ENCODE measurements at regions not wholly inside any gene's neighbourhood (a gene's known extent, or its start where the extent isn't known, plus 50 kb on each side); places are given as distances from the start of the nearest gene placed in this dataset.

GRCh38 chr10:86579883-86580520 lies 58.4 kb upstream of the WAPL start:
- in situ Hi-C loops (cut with MboI; ENCODE audit: low sequenced_read_pairs), result loop anchor here (10.0 kb wide), 1 partner anchor 185 kb away; no protein-coding TSS in a partner anchor

GRCh38 chr10:86580521-86580891 lies 58.9 kb upstream of the WAPL start:
- in situ Hi-C loops (cut with MboI; ENCODE audit: low sequenced_read_pairs), result loop anchor here (10.0 kb wide), 1 partner anchor 186 kb away; no protein-coding TSS in a partner anchor

- in situ Hi-C loops (cut with MboI; ENCODE audit: low sequenced_read_pairs), result loop anchor here (10.0 kb wide), 1 partner anchor 189 kb away; no protein-coding TSS in a partner anchor
Measured at GRCh38 chr10:86583983-86584382, 62.4 kb upstream of the WAPL start.

- in situ Hi-C loops (cut with MboI; ENCODE audit: low sequenced_read_pairs), result loop anchor here (10.0 kb wide), 1 partner anchor 190 kb away; no protein-coding TSS in a partner anchor
Measured at GRCh38 chr10:86585037-86585929, 63.7 kb upstream of the WAPL start.

GRCh38 chr10:86586516-86586915 lies 64.9 kb upstream of the WAPL start:
- in situ Hi-C loops (cut with MboI; ENCODE audit: low sequenced_read_pairs), result loop anchor here (10.0 kb wide), 1 partner anchor 192 kb away; no protein-coding TSS in a partner anchor

GRCh38 chr10:86588781-86589180 lies 65.6 kb upstream of the OPN4 start:
- in situ Hi-C loops (cut with MboI; ENCODE audit: low sequenced_read_pairs), result loop anchor here (10.0 kb wide), 1 partner anchor 194 kb away; no protein-coding TSS in a partner anchor

GRCh38 chr10:86591436-86591835 lies 62.9 kb upstream of the OPN4 start:
- in situ Hi-C loops (cut with MboI; ENCODE audit: low sequenced_read_pairs), result no loop called here

- in situ Hi-C loops (cut with MboI; ENCODE audit: low sequenced_read_pairs), result no loop called here
Measured at GRCh38 chr10:86592413-86592812, 61.9 kb upstream of the OPN4 start.

- in situ Hi-C loops (cut with MboI; ENCODE audit: low sequenced_read_pairs), result no loop called here
Measured at GRCh38 chr10:86594535-86594934, 59.8 kb upstream of the OPN4 start.

- in situ Hi-C loops (cut with MboI; ENCODE audit: low sequenced_read_pairs), result no loop called here
Measured at GRCh38 chr10:86595496-86595895, 58.9 kb upstream of the OPN4 start.

- in situ Hi-C loops (cut with MboI; ENCODE audit: low sequenced_read_pairs), result no loop called here
Measured at GRCh38 chr10:86596266-86596665, 58.1 kb upstream of the OPN4 start.

- in situ Hi-C loops (cut with MboI; ENCODE audit: low sequenced_read_pairs), result no loop called here
Measured at GRCh38 chr10:86597306-86597705, 57.0 kb upstream of the OPN4 start.

- in situ Hi-C loops (cut with MboI; ENCODE audit: low sequenced_read_pairs), result no loop called here
Measured at GRCh38 chr10:86598151-86598550, 56.2 kb upstream of the OPN4 start.

GRCh38 chr10:86599041-86599440 lies 55.3 kb upstream of the OPN4 start:
- in situ Hi-C loops (cut with MboI; ENCODE audit: low sequenced_read_pairs), result no loop called here

- in situ Hi-C loops (cut with MboI; ENCODE audit: low sequenced_read_pairs), result no loop called here
Measured at GRCh38 chr10:86599729-86600128, 54.6 kb upstream of the OPN4 start.

GRCh38 chr10:86600296-86600695 lies 54.1 kb upstream of the OPN4 start:
- in situ Hi-C loops (cut with MboI; ENCODE audit: low sequenced_read_pairs), result no loop called here

GRCh38 chr10:86601956-86602602 lies 52.3 kb upstream of the OPN4 start:
- in situ Hi-C loops (cut with MboI; ENCODE audit: low sequenced_read_pairs), result no loop called here

GRCh38 chr10:86603256-86603655 lies 51.1 kb upstream of the OPN4 start:
- in situ Hi-C loops (cut with MboI; ENCODE audit: low sequenced_read_pairs), result no loop called here
